NCI-H1694 (cell line): ENCODE measurements at regions not wholly inside any gene's neighbourhood (a gene's known extent, or its start where the extent isn't known, plus 50 kb on each side); places are given as distances from the start of the nearest gene placed in this dataset.

Experiments used
- DNase-seq: peaks from one replicate; lab custom pipeline; 2025; lab: John Stamatoyannopoulos, UW

DNA sequence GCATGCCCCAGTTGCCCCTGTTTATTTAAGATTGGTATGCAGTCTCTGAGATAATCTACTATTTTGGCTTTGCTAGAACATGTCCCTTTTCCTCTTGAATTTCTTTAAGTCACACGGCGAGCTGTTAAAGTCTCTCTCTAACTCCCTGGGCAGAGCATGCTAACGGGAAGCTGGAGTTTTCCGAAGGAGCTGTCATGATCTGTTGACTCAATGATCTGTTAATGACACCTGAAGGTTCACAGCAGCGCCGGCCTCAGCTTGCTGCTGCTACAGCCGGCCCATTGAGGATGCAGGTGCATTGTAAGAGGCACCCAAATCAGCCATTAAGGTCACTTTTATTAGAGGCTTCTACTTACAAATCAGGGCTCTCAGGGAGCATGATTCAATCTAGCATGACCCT is 1203.4 kb downstream of the MAT2B start:
- no peak for DNase-seq

DNA sequence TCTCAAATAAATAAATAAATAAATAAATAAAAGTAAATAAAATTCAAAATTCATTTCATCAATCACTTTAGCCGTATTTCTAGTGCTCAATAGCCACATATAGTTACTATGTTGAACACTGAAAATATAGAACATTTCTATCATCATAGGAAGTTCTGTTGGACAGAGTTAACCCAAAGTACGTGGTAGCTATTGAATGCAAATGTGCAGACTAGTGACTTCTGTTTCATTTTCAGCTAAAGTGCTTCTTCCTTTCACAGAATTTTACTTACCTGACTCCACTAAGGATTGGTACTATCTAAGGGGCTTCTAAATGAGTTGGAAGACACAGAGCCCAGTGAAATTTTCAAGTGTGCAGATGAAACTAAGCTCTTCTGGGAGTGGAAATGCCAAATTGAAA is 1208.3 kb downstream of the MAT2B start:
- no peak for DNase-seq

DNA sequence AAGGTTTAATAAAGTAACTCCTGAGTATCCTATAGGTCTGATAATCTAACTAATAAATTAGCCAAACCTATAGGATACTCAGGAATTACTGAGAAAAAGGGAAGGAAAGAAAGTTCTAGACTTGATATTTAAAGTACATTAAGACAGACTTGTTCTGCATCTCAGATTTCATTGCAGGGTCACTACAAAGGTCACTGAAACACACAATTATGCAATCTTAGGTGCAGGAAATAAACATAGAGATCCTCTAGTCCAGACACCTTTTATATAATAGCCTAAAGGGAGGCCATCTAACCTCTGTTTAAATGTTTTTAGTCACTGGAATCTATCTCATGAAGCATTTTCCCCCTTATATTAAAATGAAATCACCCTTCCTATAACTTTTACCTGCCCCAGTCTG is 1215.7 kb downstream of the MAT2B start:
- DNase-seq, result no peak

DNA sequence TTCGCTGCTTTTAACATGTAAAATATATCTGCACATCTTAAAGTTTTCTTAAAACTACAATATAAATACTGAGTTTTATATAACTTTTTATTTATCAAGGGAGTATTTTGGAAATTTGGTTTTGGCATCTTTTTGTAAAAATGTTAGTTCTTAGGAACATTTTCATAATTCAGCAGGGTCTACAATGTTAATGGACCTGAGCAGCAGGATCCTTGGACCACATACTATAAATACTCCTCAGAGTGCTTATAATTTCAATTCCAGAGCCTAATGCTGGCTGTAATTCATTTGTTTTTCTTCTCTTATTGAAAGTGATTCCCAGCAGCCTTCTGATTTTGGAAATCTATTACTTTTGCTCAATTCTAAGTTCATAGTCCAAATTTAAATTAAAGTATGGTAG is 1216.2 kb downstream of the MAT2B start:
- no peak for DNase-seq

DNA sequence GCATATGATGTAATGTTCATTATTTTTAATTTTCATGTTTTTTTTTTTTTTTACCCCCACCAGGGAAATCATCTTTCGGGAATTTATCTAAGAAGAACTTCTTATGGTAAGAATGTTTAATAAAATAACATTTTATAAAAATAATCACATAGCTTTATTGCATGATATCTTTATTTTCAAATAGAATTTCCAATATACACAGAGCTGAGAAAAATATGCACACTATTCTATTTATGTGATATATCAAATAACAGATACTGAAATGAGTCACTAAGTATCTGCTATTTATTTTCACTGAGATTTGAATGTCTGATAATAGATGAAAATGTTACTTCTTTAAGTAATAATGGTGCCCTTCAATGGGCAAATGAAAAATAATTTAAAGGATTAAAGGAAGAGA is 1217.3 kb downstream of the MAT2B start:
- DNase-seq, result no peak

DNA sequence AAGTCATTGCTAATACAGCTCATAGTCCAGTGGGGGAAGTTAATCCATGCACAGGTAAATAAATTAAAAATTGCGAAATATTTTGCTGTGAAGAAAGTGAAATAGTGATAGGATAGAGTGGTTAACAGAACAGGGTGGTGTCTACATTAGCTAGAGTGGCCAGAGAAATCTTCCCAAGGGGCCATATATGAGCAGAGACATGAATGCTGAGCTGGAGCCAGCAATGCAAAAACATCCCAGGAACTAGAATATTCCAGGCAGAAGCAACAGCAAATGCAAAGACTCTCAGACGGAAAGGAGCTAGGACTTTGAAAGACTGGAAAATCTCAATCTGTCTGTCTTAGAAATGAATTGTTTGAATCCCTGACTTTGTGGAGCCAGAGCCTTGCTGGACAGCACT is 1221.6 kb downstream of the MAT2B start:
- no peak for DNase-seq

DNA sequence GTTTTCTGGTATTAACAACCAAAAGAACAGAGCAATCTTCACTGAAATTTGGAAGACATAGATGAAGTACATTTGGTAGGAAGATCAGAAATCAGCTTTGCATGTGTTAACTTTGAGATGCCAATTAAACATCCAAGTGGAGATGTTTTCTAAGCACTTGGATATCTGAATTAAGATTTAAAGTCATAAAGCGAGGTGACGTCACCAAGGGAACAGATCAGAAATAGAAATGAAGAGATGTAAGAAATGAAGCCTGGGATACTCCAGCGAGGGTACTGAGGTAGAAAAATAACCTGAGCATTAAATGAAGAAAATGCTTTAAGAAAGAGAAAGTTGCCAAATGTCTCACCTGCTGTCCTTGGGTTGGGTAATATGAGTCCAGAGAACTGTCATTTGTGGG is 1223.3 kb downstream of the MAT2B start:
- DNase-seq, result no peak

DNA sequence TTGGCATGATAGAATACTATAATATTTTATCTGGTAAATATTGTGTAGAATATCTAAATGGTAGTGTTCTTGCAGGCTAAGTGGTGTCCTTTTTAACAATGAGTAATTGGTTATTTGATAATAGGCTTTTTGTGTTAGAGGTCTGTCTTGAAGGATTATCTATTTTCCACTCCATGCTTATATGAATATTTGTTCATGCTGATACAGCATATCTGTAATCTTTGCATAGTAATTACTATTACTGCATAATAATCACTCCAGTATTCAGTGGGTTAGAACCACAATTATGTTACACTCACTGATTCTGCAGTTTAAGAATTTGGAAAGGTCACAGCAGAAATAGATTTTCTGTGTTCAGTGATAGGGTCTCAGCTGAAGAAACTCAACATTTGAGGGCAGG is 1229.9 kb downstream of the MAT2B start:
- no peak for DNase-seq

DNA sequence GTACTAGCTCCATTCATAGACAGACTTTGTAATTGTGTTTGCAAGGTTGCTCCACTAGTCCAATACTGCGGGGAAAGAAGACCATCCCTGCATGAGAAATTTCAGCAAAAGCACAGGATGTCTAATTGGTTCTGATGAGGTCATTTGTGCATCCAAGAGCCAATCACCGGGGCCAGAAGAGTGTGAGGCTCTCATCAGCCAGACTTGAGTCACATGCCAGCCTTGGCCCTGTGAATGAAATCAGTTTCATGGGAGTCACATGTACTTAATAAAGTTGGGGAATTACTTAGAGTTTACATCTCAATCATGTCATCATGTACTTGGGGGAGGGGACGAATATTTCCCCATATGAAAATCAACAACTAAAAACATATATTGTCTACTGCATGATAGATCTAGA is 1236.0 kb downstream of the MAT2B start:
- no peak for DNase-seq

DNA sequence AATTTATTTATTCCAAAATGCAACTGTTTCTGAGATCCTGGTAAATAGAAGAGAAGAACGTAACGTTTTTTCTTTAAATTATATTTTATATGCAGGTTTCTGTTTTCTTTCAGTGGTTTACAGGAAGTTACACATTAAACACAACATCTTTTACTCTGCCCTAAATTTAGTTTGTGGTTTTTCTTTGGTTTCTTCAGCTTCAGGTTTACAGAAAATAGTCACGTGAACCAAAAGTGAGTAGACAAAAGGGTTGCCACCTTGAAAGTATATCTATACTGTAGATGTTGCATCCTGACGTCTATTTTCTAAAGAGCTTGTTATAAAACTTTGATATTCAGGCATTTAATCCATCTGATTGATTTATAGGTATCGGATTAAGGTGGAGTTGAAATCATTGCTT is 1236.6 kb downstream of the MAT2B start:
- no peak for DNase-seq

DNA sequence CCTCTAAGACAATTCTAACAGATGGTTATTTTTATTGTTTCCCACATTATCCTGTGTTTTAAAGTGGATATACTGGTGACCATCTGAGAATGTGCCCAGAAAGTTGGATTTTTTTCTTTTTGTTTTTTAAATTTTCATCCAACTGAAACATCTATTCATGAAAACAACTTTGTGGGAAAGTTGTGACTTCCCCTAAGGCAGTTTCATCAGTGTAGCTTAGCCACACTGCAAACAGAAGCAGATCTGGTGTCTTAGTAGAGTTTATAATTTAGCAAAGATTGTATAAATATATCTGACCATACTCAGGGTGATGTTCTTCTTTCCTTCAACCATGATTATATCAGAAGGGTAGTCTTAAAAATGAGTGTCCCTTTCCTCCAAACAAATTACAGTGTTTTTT is 1241.3 kb downstream of the MAT2B start:
- no peak for DNase-seq

DNA sequence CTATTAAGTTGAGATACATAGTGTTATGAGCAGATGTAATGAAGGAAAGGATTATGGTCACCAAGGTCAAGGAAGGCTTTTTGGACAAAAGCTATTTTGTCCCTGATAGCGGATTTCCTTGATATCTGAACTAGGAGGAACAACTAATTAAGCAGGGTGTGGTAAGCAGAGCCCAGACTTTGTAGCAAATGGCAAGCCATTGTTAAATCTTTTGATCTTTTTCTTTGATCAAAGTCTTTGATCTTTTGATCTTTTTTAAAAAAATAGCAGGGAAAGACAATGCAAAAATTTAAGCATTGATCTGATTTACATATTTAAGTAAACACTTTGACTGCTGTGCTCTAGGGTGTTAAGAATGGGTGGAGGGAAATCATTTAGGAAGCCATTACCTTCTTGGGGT is 1242.0 kb downstream of the MAT2B start:
- no peak for DNase-seq

DNA sequence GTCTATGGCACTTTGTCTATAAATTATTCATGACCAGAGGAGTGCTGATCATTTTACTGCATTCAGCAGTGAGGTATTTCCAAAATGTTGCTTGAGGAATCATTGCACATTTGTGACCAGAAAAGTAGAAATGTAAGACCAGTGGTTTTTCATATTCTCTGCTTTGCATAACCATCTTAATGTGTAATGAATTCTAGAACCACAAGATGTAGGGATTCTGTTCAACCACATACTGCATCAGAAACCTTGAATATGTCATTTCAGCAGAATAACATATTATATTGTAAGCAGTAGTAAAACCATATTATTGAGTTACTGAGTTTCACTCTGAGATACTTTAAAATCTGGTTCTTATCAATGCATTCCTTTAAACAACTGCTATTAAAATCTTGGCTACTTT is 1243.4 kb downstream of the MAT2B start:
- DNase-seq, result no peak

DNA sequence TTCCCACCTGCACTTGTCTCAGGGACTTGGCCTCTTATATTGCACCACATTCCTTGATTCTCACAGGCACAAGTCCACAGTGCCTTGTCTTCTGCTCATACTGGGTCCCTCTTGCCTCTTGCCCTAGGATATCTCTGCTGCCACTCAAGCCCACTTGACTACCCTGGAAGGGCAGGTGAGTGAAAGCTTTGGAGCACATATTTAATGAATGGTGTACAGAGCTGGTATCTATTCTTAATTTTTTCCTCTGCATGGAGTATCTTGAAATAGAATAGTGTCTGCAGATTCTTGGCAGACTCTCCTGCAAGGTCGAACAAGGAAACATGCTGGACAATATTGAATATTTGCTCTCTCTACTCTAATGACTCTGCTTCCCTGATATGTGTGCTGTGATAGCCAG is 1248.0 kb downstream of the MAT2B start:
- no peak for DNase-seq

DNA sequence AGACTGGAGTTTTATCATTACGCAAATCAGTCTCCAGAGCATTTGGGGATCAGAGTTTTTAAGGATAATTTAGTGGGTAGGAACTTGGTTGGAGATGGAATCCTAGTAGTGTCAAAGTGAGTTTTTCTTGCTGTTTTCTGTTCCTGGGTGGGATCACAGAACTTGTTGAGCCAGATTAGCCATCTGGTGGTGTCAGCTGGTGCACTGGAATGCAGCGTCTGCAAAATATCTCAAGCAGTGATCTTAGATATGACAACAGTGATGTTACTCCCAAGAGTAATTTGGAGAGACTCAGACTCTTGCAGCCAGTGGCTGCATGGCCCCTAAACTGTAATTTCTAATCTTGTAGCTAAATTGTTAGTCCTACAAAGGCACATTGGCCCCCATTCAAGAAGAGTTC is 1257.8 kb downstream of the MAT2B start:
- no peak for DNase-seq

DNA sequence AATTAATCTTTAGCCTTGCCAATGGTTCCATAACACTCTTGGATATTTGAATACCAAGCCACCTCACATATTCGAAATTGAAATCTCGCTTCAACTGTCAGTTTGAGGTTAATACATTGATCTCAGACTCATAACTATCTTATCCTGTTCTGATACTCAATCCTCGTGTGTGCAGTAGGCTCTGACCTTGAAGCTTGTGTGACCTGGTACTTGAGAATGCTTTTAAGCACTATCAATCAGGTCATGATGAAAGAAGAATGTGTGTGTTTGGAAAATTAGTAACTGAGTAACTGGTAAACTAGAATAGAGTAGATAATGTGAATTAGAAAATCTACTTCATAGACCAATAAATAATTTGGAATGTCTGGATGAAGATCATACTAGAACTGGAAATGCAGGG is 1266.7 kb downstream of the MAT2B start:
- DNase-seq, result no peak

DNA sequence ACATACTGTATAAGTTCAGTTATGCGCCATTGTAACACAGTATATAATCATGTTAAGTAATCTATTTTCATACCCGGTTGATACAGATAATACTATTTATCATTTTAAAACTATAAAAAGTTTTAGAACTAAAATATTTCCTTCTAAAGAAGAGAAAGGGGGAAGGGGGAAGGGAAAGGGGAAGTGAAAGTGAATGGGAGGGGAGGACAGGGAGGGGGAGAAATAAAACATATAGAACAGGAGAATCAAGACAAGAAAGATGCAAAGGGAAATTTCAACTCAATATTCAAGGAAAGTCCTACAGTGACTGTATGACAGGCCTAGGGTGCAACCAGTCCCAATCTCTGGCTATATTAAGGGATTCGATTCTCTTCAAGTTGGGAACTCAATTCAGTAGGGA is 1278.8 kb downstream of the MAT2B start:
- DNase-seq, result no peak

DNA sequence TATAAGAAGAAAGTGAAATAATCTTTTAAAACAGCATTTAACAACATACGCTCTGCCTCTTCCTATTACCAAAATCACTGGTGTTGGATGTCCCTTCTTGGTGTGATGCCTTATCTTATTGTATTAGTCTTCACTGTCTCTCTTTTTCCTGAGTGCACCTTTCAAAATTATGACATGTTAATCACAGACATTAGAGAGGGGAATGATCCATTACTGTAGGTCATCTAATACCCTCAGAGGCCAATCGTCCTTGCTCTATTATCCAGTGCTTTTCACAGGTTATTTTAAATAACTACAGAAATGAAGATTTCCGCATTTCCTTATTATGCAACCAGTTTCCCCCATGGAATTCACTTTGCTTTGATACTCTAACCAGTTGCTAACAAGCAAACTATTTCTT is 1292.7 kb downstream of the MAT2B start:
- DNase-seq, result no peak

DNA sequence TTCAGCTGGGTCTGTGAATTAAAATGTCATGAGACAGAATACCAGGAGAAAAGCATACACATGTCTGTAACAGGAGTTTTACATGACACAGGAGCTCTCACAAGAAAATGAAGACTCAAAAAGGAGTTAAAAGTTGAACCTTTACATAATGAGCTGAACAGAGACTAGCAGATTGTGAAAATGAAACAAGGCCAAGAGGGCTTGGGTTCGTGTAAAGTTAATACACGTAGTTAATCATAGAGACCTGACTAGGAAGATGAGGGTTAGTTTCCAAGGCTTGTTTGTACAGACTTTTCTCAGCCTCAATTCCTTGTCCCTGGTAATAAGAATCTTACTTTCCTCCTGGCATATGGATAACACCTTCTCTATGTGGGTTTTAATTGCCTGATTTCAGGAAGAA is 1294.0 kb downstream of the MAT2B start:
- DNase-seq, result no peak

DNA sequence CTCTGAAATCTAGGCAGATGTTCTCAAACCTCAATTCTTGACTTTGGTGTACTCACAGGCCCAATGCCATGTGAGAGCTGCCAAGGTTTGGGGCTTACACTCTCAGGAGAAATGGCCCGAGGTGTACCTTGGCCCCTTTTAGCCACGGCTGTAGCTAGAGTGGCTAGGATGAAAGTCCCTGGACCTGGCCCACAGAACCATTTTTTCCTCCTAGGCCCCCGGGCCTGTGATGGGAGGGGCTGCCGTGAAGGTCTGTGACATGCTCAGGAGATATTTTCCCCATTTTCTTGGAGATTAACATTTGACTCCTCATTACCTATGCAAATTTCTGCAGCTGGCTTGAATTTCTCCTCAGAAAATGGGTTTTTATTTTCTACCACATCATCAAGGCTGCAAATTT is 1296.5 kb downstream of the MAT2B start:
- no peak for DNase-seq

DNA sequence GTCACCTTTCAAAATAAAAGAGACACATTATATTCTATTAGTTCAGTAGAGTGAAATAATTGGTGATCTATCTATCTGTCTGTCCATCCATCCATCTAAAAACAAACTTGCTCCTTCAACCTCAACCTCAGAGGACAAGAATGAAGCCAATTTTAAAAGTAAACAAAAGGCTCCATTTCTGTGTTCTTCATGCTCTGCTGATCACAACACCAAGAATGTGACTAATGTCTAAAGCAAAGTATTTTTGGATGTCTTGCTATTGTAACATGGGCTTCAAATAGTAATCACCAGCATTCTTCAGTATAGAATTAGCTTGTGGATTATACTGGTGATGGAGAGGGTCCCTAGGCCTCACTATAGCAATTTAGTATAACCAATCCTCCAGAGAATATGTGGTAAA is 1304.4 kb downstream of the MAT2B start:
- no peak for DNase-seq

DNA sequence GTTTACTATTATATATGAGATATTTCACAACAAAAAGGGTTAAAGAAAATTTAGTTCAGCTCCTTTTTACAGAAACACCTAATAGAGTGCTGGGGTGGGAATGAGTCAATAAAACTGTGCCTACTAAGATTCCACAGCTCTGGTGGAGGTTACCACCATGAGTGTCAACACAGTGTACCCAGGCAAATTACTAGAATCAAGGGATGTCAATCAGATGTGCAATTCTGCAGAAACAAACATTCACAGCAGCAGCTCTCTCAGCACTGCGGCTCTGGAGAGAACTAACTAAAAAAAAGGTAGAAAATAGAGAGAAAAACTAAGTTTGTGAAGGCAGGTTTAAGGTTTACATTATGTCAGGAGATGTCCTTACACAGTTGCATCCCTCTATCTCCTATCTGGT is 1313.0 kb downstream of the MAT2B start:
- no peak for DNase-seq

DNA sequence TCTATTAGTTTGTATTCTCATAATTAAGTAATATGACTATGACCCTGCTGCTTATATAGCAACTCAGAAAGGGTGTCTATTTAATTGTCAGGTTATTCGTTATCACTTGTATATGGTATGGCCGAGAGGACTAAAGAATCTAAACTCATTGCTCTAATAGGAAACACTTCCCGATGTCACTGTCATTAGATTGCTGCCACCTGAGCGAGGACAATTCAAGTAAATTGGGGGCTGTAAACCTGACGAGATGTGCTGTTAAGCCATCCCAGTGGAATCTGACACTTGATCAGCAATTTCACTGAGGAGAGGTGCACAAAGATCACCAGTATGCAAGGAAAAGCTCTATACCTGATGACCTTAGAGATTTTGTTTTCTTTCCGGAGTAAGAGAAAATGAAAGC is 1319.3 kb downstream of the MAT2B start:
- DNase-seq, result no peak

DNA sequence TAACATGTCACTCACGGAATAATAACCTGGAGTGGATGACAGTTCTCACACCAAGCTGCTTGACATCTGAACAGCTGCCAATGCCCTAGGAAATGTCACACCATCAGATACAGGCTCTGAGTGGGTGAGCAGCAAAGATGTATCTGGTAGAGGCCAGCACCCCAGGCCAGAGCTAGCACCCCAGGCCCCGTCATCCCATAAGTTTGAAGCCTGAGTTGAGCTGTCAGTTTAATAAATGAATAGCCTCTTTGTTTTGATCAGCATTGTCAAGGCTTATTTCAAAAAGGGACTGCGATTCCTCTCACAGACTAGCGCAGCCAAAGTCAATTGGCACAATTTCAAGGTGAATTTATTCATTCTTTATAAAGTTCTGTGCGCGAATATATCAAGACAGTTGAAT is 1327.1 kb downstream of the MAT2B start:
- DNase-seq, result no peak

DNA sequence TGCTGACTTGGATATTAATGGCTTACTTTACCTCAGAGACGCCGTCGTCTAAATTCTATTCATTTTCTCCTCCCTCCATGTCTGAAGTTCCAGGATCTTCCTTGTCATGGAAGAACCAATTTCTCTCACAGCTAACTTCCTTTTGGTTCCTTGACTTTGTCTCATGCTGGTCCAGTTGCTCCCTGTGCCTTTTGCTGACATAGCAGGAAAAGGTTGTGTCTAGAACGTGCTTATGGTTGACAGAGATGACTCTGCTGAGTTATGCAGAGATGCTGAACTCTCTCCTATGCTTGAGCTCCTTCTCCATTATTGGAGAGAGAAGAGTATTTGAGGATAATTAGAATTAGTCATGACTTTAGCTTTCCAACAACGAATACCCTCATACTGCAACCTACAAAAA is 1338.9 kb downstream of the MAT2B start:
- DNase-seq, result no peak
